Small intestine (tissue), 7 donors: ENCODE measurements at regions not wholly inside any gene's neighbourhood (a gene's known extent, or its start where the extent isn't known, plus 50 kb on each side); places are given as distances from the start of the nearest gene placed in this dataset.

Source experiments
- DNase-seq, 2 donors: peaks; one replicate each; pipeline versions ENCODE4 v3.0.0 to v3.0.0-alpha.2; 2013
- FAIRE-seq: peaks from 2 replicates; lab custom pipeline; 2012; peaks lifted over from hg19 to GRCh38; lab: Jason Lieb, UNC
- H3K27ac ChIP-seq, 3 donors: one replicate each; pipeline ENCODE4 v1.5.1; 2013; ENCODE audit warnings: low read length in 2 of 3, mild to moderate bottlenecking in 2 of 3, control low read depth in 1 of 3, inconsistent platforms in 1 of 3, low read depth in 1 of 3, moderate library complexity in 1 of 3
- H3K27me3 ChIP-seq, 3 donors: one replicate each; pipeline ENCODE4 v1.6.1; 2013; ENCODE audit warnings: low read length in 3 of 3, inconsistent platforms in 1 of 3; ENCODE audit not compliant: control insufficient read depth in 3 of 3, insufficient read depth in 3 of 3
- H3K36me3 ChIP-seq, 3 donors: one replicate each; pipeline ENCODE4 v1.6.1; 2013; ENCODE audit warnings: low read length in 3 of 3, inconsistent platforms in 1 of 3, low read depth in 1 of 3, mild to moderate bottlenecking in 1 of 3, moderate library complexity in 1 of 3; ENCODE audit not compliant: control insufficient read depth in 3 of 3, insufficient read depth in 2 of 3
- H3K4me1 ChIP-seq, 3 donors: one replicate each; pipeline ENCODE4 v1.6.1; 2013; ENCODE audit warnings: low read length in 2 of 3, inconsistent platforms in 1 of 3, low read depth in 1 of 3, mild to moderate bottlenecking in 1 of 3, moderate library complexity in 1 of 3; ENCODE audit not compliant: control insufficient read depth in 3 of 3, insufficient read depth in 2 of 3
- H3K4me3 ChIP-seq, 3 donors: one replicate each; pipeline ENCODE4 v1.5.1; 2013; ENCODE audit warnings: low read length in 3 of 3, control low read depth in 1 of 3, inconsistent platforms in 1 of 3, low read depth in 1 of 3, mild to moderate bottlenecking in 1 of 3, moderate library complexity in 1 of 3
- H3K9me3 ChIP-seq, 2 donors: one replicate each; pipeline ENCODE4 v1.6.1; 2013; ENCODE audit warnings: low read depth in 1 of 2, low read length in 1 of 2; ENCODE audit not compliant: control insufficient read depth in 2 of 2, insufficient read depth in 1 of 2
- WGBS, 3 donors: extraction: QIAGEN DNeasy Blood & Tissue Kit; methylation state at CpG; one replicate each; pipeline ENCODE4 v1.1.7; 2013; 5-methylcytosine and 5-hydroxymethylcytosine counted together
- donor health status: healthy with polysubstance abuse.
- donor health status: control.
- donor health status: control.
- donor health status: Bipolar disorder and iron deficiency.
- donor health status: healthy.

GRCh38 chr20:11783102-11783850 lies 134.4 kb upstream of the BTBD3 start:
- FAIRE-seq (no peak), DNase-seq (no peak)
- Histone ChIP-seq H3K9me3 (no peaks in the 10 kb centered on the region), H3K4me3 (no peak overlapping the region), H3K36me3 (no peaks in the 10 kb centered on the region), H3K27ac (no peak overlapping the region), H3K27me3 (no peaks in the 10 kb centered on the region), H3K4me1 (no peaks in the 10 kb centered on the region)
- 73 to 81% (median 73%) methylated on average over 6 of the region's 6 CpGs for WGBS, 3 donors

- Histone ChIP-seq H3K4me3 (no peak overlapping the region), H3K4me1 (no peaks in the 10 kb centered on the region), H3K27me3 (no peaks in the 10 kb centered on the region), H3K36me3 (no peaks in the 10 kb centered on the region), H3K27ac (no peak overlapping the region), H3K9me3 (no peaks in the 10 kb centered on the region)
- no peak for DNase-seq
- WGBS, 3 donors: 77 to 87% (median 82%) methylated on average over 4 of the region's 4 CpGs
- FAIRE-seq: no peak
These were observed 131.7 kb upstream of the BTBD3 start for GRCh38 chr20:11785885-11786507.

- H3K27ac ChIP-seq: no peak overlapping the region
- no peaks in the 10 kb centered on the region for H3K36me3 ChIP-seq
- FAIRE-seq (no peak), DNase-seq (no peak)
- no peak overlapping the region for H3K4me3 ChIP-seq
- no peaks in the 10 kb centered on the region for H3K4me1 ChIP-seq
- H3K27me3 ChIP-seq: no peaks in the 10 kb centered on the region
- H3K9me3 ChIP-seq: no peaks in the 10 kb centered on the region
- WGBS, 3 donors: 54 to 69% (median 67%) methylated on average over 1 of the region's 1 CpG
These were observed 127.6 kb upstream of the BTBD3 start for GRCh38 chr20:11790046-11790445.

GRCh38 chr20:11791316-11791715 lies 126.4 kb upstream of the BTBD3 start:
- FAIRE-seq (no peak), DNase-seq (no peak)
- 94 to 97% (median 95%) methylated on average over 2 of the region's 2 CpGs for WGBS, 3 donors

GRCh38 chr20:11791835-11792567 lies 125.7 kb upstream of the BTBD3 start:
- FAIRE-seq: no peak
- DNase-seq: no peak
- H3K9me3 ChIP-seq: no peaks in the 10 kb centered on the region
- H3K4me3 ChIP-seq: no peak overlapping the region
- no peaks in the 10 kb centered on the region for H3K27me3 ChIP-seq
- no peak overlapping the region for H3K27ac ChIP-seq
- H3K36me3 ChIP-seq: no peaks in the 10 kb centered on the region
- WGBS, 3 donors: 61 to 80% (median 65%) methylated on average over 9 of the region's 9 CpGs
- H3K4me1 ChIP-seq: no peaks in the 10 kb centered on the region

More at GRCh38 chr20:11791316-11791715, 126.4 kb upstream of the BTBD3 start:
- Histone ChIP-seq H3K27me3 (no peaks in the 10 kb centered on the region), H3K4me1 (no peaks in the 10 kb centered on the region), H3K27ac (no peak overlapping the region), H3K36me3 (no peaks in the 10 kb centered on the region), H3K9me3 (no peaks in the 10 kb centered on the region), H3K4me3 (no peak overlapping the region)

GRCh38 chr20:11792568-11792953 lies 125.1 kb upstream of the BTBD3 start:
- Histone ChIP-seq H3K4me3 (no peak overlapping the region), H3K36me3 (no peaks in the 10 kb centered on the region), H3K27ac (no peak overlapping the region), H3K27me3 (no peaks in the 10 kb centered on the region), H3K4me1 (no peaks in the 10 kb centered on the region), H3K9me3 (no peaks in the 10 kb centered on the region)
- WGBS, 3 donors: 50 to 71% (median 51%) methylated on average over 2 of the region's 2 CpGs
- DNase-seq (no peak), FAIRE-seq (no peak)

GRCh38 chr20:11794525-11794924 lies 123.2 kb upstream of the BTBD3 start:
- Histone ChIP-seq H3K27me3 (no peaks in the 10 kb centered on the region), H3K4me1 (no peaks in the 10 kb centered on the region), H3K27ac (no peak overlapping the region), H3K36me3 (no peaks in the 10 kb centered on the region), H3K9me3 (no peaks in the 10 kb centered on the region), H3K4me3 (no peak overlapping the region)
- no peak for DNase-seq
- FAIRE-seq: no peak
- WGBS, 3 donors: 91 to 95% (median 93%) methylated on average over 3 of the region's 3 CpGs

GRCh38 chr20:11795071-11795615 lies 122.5 kb upstream of the BTBD3 start:
- DNase-seq (no peak), FAIRE-seq (no peak)
- Histone ChIP-seq H3K4me1 (no peaks in the 10 kb centered on the region), H3K4me3 (no peak overlapping the region), H3K27me3 (no peaks in the 10 kb centered on the region), H3K9me3 (no peaks in the 10 kb centered on the region), H3K36me3 (no peaks in the 10 kb centered on the region), H3K27ac (no peak overlapping the region)
- WGBS, 3 donors: 74 to 87% (median 77%) methylated on average over 8 of the region's 8 CpGs
